Fibroblast of lung (primary cell): ENCODE measurements at regions not wholly inside any gene's neighbourhood (a gene's known extent, or its start where the extent isn't known, plus 50 kb on each side); places are given as distances from the start of the nearest gene placed in this dataset.

Experiments used
- DNase-seq, 2 donors: peaks; one replicate each; pipeline versions ENCODE4 v3.0.0 to v3.0.0-alpha.2; 2010; ENCODE audit warnings: low read depth in 2 of 2
- H2AFZ ChIP-seq: 2 replicates; pipeline ENCODE4 v1.5.1; 2012; ENCODE audit warnings: low read length, control low read depth, inconsistent platforms
- H3K27ac ChIP-seq: 2 replicates; pipeline ENCODE4 v1.5.1; 2011; ENCODE audit warnings: low read length, control low read depth; ENCODE audit not compliant: insufficient read depth
- H3K27me3 ChIP-seq: 2 replicates; pipeline ENCODE4 v1.5.1; 2011; ENCODE audit warnings: mild to moderate bottlenecking, low read length; ENCODE audit not compliant: control insufficient read depth, insufficient read depth
- H3K36me3 ChIP-seq: 2 replicates; pipeline ENCODE4 v1.5.1; 2011; ENCODE audit warnings: low read length; ENCODE audit not compliant: control insufficient read depth, insufficient read depth
- H3K4me1 ChIP-seq: 2 replicates; pipeline ENCODE4 v1.5.1; 2011; ENCODE audit warnings: low read length; ENCODE audit not compliant: control insufficient read depth, insufficient read depth; ENCODE audit errors: extremely low read depth
- H3K4me2 ChIP-seq: 2 replicates; pipeline ENCODE4 v1.5.1; 2011; ENCODE audit warnings: low read length, control low read depth; ENCODE audit not compliant: insufficient read depth; ENCODE audit errors: extremely low read depth
- H3K4me3 ChIP-seq, 4 experiments: fragments of 200-600 bp in 1 of 4; sonication (generic) in 1 of 4; replicated peaks in 1 of 4; 2 replicates each; pipeline ENCODE4 v1.5.1; 2011 to 2016; ENCODE audit warnings: low read length in 4 of 4, low read depth in 3 of 4, mild to moderate bottlenecking in 3 of 4, control low read depth in 2 of 4, inconsistent platforms in 1 of 4, mixed read lengths in 1 of 4; ENCODE audit not compliant: insufficient read depth in 1 of 4; ENCODE audit errors: control extremely low read depth in 1 of 4
- H3K79me2 ChIP-seq: 2 replicates; pipeline ENCODE4 v1.5.1; 2012; ENCODE audit warnings: mild to moderate bottlenecking, low read length, inconsistent platforms; ENCODE audit not compliant: control insufficient read depth, insufficient read depth
- H3K9ac ChIP-seq: 2 replicates; pipeline ENCODE4 v1.5.1; 2011; ENCODE audit warnings: mild to moderate bottlenecking, low read length, control low read depth; ENCODE audit not compliant: insufficient read depth
- H3K9me3 ChIP-seq: 2 replicates; pipeline ENCODE4 v1.5.1; 2012; ENCODE audit warnings: low read depth, low read length; ENCODE audit not compliant: control insufficient read depth, insufficient read depth
- H4K20me1 ChIP-seq: 2 replicates; pipeline ENCODE4 v1.5.1; 2011; ENCODE audit warnings: low read length; ENCODE audit not compliant: control insufficient read depth, insufficient read depth; ENCODE audit errors: extremely low read depth
- EZH2 ChIP-seq: IDR thresholded peaks from 2 replicates; pipeline ENCODE4 v1.5.1; 2012; ENCODE audit warnings: low read length, control low read depth, mild to moderate bottlenecking; ENCODE audit errors: missing control alignments
- TF ChIP-seq, protein P1 (sequence below), 2 donors: IDR thresholded peaks in 1 of 2; conservative IDR thresholded peaks in 1 of 2; 1 replicate in 1 of 2; 2 replicates in 1 of 2; pipeline ENCODE4 v1.5.1; 2011 to 2012; ENCODE audit warnings: low read length in 2 of 2, control low read depth in 1 of 2, inconsistent platforms in 1 of 2, low read depth in 1 of 2, mild to moderate bottlenecking in 1 of 2

DNA sequence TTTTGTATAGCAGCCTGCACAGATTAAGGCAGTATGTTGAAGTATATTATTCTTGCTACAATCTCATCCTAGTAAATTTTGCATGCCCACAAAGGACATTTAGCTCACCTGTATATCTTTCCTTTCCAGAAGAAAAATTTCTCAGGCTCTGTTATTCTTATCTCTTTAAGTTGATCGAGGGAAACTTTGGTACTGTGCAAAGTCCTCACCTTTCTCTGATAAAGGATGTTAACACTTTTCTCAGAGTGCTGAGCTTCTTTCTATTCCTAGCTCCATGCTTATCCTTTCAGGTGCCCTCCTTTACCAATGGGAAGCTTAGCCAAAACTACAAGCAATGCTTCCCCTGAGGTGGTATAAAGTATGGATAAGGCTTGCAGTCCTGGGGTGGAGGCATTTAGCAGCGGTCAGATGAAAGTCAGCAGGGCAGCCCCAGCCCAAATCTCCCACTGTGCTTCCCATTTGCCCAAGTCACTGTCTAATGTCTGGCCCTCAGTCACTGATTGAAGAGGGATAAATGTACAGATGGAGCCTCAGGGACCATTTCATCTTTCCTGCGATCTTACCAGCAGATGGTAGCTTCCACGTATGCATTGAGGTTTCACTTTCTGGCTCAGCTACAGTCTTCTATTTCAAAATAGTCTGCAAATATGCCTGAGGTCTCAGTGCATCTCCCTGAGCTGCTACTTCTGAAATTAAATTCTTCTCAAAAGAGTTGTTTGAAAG is 127.8 kb upstream of the P2RY1 start:
- H3K27me3 ChIP-seq: no peaks in the 10 kb centered on the region
- no peaks in the 10 kb centered on the region for H3K36me3 ChIP-seq
- no peak overlapping the region for H3K27ac ChIP-seq
- peak in 1 of 2 donors; percentile 20 for DNase-seq
- peak overlapping the region; percentile 37 for H2AFZ ChIP-seq
- peak overlapping the region in 1 of 4 experiments; percentile 2 for H3K4me3 ChIP-seq
- H4K20me1 ChIP-seq: no peaks in the 10 kb centered on the region
- no peak overlapping the region for H3K9ac ChIP-seq
- peak overlapping the region; percentile 26 for H3K4me2 ChIP-seq
- H3K4me1 ChIP-seq: no peaks in the 10 kb centered on the region
- no peaks in the 10 kb centered on the region for H3K79me2 ChIP-seq
- TF ChIP-seq, protein P1, sequence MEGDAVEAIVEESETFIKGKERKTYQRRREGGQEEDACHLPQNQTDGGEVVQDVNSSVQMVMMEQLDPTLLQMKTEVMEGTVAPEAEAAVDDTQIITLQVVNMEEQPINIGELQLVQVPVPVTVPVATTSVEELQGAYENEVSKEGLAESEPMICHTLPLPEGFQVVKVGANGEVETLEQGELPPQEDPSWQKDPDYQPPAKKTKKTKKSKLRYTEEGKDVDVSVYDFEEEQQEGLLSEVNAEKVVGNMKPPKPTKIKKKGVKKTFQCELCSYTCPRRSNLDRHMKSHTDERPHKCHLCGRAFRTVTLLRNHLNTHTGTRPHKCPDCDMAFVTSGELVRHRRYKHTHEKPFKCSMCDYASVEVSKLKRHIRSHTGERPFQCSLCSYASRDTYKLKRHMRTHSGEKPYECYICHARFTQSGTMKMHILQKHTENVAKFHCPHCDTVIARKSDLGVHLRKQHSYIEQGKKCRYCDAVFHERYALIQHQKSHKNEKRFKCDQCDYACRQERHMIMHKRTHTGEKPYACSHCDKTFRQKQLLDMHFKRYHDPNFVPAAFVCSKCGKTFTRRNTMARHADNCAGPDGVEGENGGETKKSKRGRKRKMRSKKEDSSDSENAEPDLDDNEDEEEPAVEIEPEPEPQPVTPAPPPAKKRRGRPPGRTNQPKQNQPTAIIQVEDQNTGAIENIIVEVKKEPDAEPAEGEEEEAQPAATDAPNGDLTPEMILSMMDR (conservative IDR thresholded peaks at IDR 0.05 in 1 of 2, IDR thresholded peaks at IDR 0.05 in 1 of 2; ENCODE audit: low read depth in 1 of 2, low read length in 2 of 2): no peak
- TF ChIP-seq EZH2: no peak
- no peaks in the 10 kb centered on the region for H3K9me3 ChIP-seq

DNA sequence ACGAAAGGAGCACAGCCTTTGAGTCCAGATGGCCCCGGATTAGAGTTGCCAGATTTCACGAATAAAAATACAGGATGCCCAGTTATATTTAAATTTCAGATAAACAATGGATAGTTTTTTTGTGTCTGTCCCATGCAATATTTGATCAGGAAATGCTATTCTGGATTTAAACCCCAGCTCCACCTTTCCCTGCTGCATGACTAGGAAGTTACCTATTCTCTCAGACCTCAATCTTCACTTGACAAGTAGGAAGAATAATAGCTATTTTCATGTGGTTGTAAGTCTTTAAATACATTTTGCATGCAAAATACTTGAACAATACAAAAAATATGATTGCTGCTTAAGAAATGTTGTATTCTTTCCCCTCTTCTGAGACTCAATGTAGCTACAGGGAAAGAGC is 125.3 kb upstream of the P2RY1 start:
- Histone ChIP-seq H3K4me3 (no peak overlapping the region), H2AFZ (no peak overlapping the region), H3K9me3 (no peaks in the 10 kb centered on the region), H3K36me3 (no peaks in the 10 kb centered on the region), H3K27me3 (no peaks in the 10 kb centered on the region), H3K79me2 (no peaks in the 10 kb centered on the region), H4K20me1 (no peaks in the 10 kb centered on the region), H3K9ac (no peak overlapping the region), H3K4me2 (no peak overlapping the region), H3K27ac (no peak overlapping the region), H3K4me1 (no peaks in the 10 kb centered on the region)
- TF ChIP-seq EZH2: no peak
- TF ChIP-seq, protein P1 (conservative IDR thresholded peaks at IDR 0.05 in 1 of 2, IDR thresholded peaks at IDR 0.05 in 1 of 2; ENCODE audit: low read depth in 1 of 2, low read length in 2 of 2): no peak
- DNase-seq: no peak

DNA sequence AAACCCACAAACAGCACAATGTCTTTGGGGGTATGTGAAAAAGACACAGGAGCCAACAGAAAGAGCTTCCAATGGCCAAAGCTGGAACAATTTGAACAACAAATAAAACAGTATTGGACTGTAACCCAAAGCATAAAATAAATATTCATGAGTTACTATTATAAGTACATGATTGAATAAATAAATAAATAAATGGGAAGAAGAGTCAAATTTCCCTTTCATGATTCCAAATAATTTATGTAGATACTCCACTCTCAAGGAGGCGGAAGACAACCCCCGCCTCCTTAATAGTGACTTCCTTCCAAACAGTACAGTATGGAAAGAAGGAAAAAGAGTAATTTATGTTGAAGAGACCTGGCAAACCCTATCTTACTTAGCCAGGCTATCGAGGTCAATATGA is 124.4 kb upstream of the P2RY1 start:
- Histone ChIP-seq H3K4me2 (no peak overlapping the region), H4K20me1 (no peaks in the 10 kb centered on the region), H3K9ac (no peak overlapping the region), H3K79me2 (no peaks in the 10 kb centered on the region), H3K36me3 (no peaks in the 10 kb centered on the region), H3K4me1 (no peaks in the 10 kb centered on the region), H3K27ac (no peak overlapping the region), H3K9me3 (no peaks in the 10 kb centered on the region), H2AFZ (no peak overlapping the region), H3K4me3 (no peak overlapping the region), H3K27me3 (no peaks in the 10 kb centered on the region)
- no peak for TF ChIP-seq EZH2
- TF ChIP-seq, protein P1 (conservative IDR thresholded peaks at IDR 0.05 in 1 of 2, IDR thresholded peaks at IDR 0.05 in 1 of 2; ENCODE audit: low read depth in 1 of 2, low read length in 2 of 2): no peak
- DNase-seq: no peak
